ENCODE measurements at regions not wholly inside any gene's neighbourhood (a gene's known extent, or its start where the extent isn't known, plus 50 kb on each side); places are given as distances from the start of the nearest gene placed in this dataset.
"Not testable (repeated sequence)": the region's sequence is repeated elsewhere in the genome, so short reads cannot be mapped to it uniquely, and the experiment has no call there.

- no peak for DNase-seq
Observed at GRCh38 chr4:152052451-152053057, 291.7 kb upstream of the GATB start.

GRCh38 chr4:152051332-152051731 lies 290.5 kb upstream of the GATB start:
- not testable (repeated sequence) for DNase-seq

GRCh38 chr4:152050106-152050505 lies 289.3 kb upstream of the GATB start:
- DNase-seq: no peak

- DNase-seq: no peak
Observed at GRCh38 chr4:152047451-152047850, 286.6 kb upstream of the GATB start.

- peak; percentile 36 for DNase-seq
Observed at GRCh38 chr4:152045807-152046571, 285.2 kb upstream of the GATB start.

- DNase-seq: no peak
Observed at GRCh38 chr4:152045449-152045806, 284.6 kb upstream of the GATB start.

- no peak for DNase-seq
Observed at GRCh38 chr4:152044331-152045036, 283.7 kb upstream of the GATB start.

GRCh38 chr4:152041295-152041694 lies 280.5 kb upstream of the GATB start:
- DNase-seq: no peak

GRCh38 chr4:152039691-152040090 lies 278.9 kb upstream of the GATB start:
- no peak for DNase-seq

- DNase-seq: no peak
Observed at GRCh38 chr4:152039023-152039481, 278.2 kb upstream of the GATB start.

- no peak for DNase-seq
Observed at GRCh38 chr4:152038238-152038637, 277.4 kb upstream of the GATB start.

GRCh38 chr4:152037435-152037834 lies 276.6 kb upstream of the GATB start:
- DNase-seq: no peak

- DNase-seq: no peak
Observed at GRCh38 chr4:152033621-152034020, 272.8 kb upstream of the GATB start.

- no peak for DNase-seq
Observed at GRCh38 chr4:152032722-152033131, 271.9 kb upstream of the GATB start.

- DNase-seq: no peak
Observed at GRCh38 chr4:152029631-152030030, 268.8 kb upstream of the GATB start.

- no peak for DNase-seq
Observed at GRCh38 chr4:152028131-152028530, 267.3 kb upstream of the GATB start.

GRCh38 chr4:152024881-152025280 lies 264.1 kb upstream of the GATB start:
- no peak for DNase-seq

GRCh38 chr4:152023674-152024073 lies 262.9 kb upstream of the GATB start:
- no peak for DNase-seq

GRCh38 chr4:152022543-152022942 lies 261.7 kb upstream of the GATB start:
- DNase-seq: no peak

- no peak for DNase-seq
Observed at GRCh38 chr4:152021788-152022438, 261.1 kb upstream of the GATB start.

GRCh38 chr4:152020073-152020472 lies 259.3 kb upstream of the GATB start:
- DNase-seq: no peak

- no peak for DNase-seq
Observed at GRCh38 chr4:152016303-152016620, 255.5 kb upstream of the GATB start.

- no peak for DNase-seq
Observed at GRCh38 chr4:152015597-152016302, 254.9 kb upstream of the GATB start.
